Caco-2 (cell line): ENCODE measurements at regions not wholly inside any gene's neighbourhood (a gene's known extent, or its start where the extent isn't known, plus 50 kb on each side); places are given as distances from the start of the nearest gene placed in this dataset.
"Not testable (repeated sequence)": the region's sequence is repeated elsewhere in the genome, so short reads cannot be mapped to it uniquely, and the experiment has no call there.

Experiments
- BruUV-seq: library from RNA; stranded (reverse); fragments of 400-500 nt; replicated peaks from 2 replicates; lab custom pipeline; 2021; lab: Mats Ljungman, UMichigan
- CTCF ChIA-PET: fragments of 300-600 bp; sonication (Branson Sonifier 250); formaldehyde crosslinking; loops from one replicate; lab custom pipeline; 2022; ENCODE audit warnings: antibody characterized with exemption; lab: Charles Lee
- POLR2A ChIA-PET: fragments of 300-600 bp; sonication (Branson Sonifier 250); formaldehyde crosslinking; loops from one replicate; lab custom pipeline; 2022; ENCODE audit warnings: antibody characterized with exemption; lab: Charles Lee
- DNase-seq, 2 experiments: peaks; one replicate each; pipeline versions ENCODE4 v3.0.0 to v3.0.0-alpha.2; 2020 to 2022
- H3K27me3 ChIP-seq: replicated peaks from 2 replicates; pipeline ENCODE4 v1.6.0; 2011; ENCODE audit warnings: low read length; ENCODE audit not compliant: control insufficient read depth, insufficient read depth
- H3K36me3 ChIP-seq: 2 replicates; pipeline ENCODE4 v1.5.1; 2011; ENCODE audit warnings: low read length; ENCODE audit not compliant: control insufficient read depth, insufficient read depth
- H3K4me1 ChIP-seq: fragments of 250-450 bp; sonication (Bioruptor Pico); 2 replicates; pipeline ENCODE4 v1.5.1; 2020; ENCODE audit warnings: mild to moderate bottlenecking
- H3K4me3 ChIP-seq: 2 replicates; pipeline ENCODE4 v1.5.1; 2011; ENCODE audit warnings: low read depth, mild to moderate bottlenecking, control low read depth, low read length
- H3K9me3 ChIP-seq: fragments of 250-450 bp; sonication (Bioruptor Pico); 2 replicates; pipeline ENCODE4 v1.5.1; 2020; ENCODE audit warnings: mild to moderate bottlenecking, moderate library complexity
- H3K27ac Mint-ChIP-seq: one replicate; pipeline ENCODE4 v1.8.0; 2022; ENCODE audit warnings: mixed read lengths; ENCODE audit not compliant: unreplicated experiment
- H3K27me3 Mint-ChIP-seq: one replicate; pipeline ENCODE4 v1.8.0; 2022; ENCODE audit warnings: mixed read lengths; ENCODE audit not compliant: insufficient read depth, unreplicated experiment
- H3K36me3 Mint-ChIP-seq: one replicate; pipeline ENCODE4 v1.8.0; 2022; ENCODE audit warnings: mild to moderate bottlenecking, mixed read lengths; ENCODE audit not compliant: insufficient read depth, unreplicated experiment
- H3K4me1 Mint-ChIP-seq: one replicate; pipeline ENCODE4 v1.8.0; 2022; ENCODE audit warnings: low read depth, mixed read lengths; ENCODE audit not compliant: unreplicated experiment
- H3K4me3 Mint-ChIP-seq: one replicate; pipeline ENCODE4 v1.8.0; 2022; ENCODE audit warnings: mild to moderate bottlenecking, moderate library complexity, mixed read lengths; ENCODE audit not compliant: unreplicated experiment
- H3K9me3 Mint-ChIP-seq: one replicate; pipeline ENCODE4 v1.8.0; 2022; ENCODE audit warnings: mixed read lengths; ENCODE audit not compliant: unreplicated experiment
- intact Hi-C: fragments of 100-400 bp; cut with micrococcal nuclease; formaldehyde crosslinking; loops from one replicate; pipeline ENCODE4 v1.10.0; 2022; ENCODE audit not compliant: unreplicated experiment
- TF ChIP-seq, protein P1 (sequence below), 2 experiments: fragments of 200-600 bp in 1 of 2; IDR thresholded peaks; 1 replicate in 1 of 2; 2 replicates in 1 of 2; pipeline versions ENCODE4 v1.5.1 to v1.8.0; 2011 to 2022; ENCODE audit warnings: antibody characterized with exemption in 1 of 2, control low read depth in 1 of 2, inconsistent platforms in 1 of 2, low read depth in 1 of 2, low read length in 1 of 2, mild to moderate bottlenecking in 1 of 2, moderate library complexity in 1 of 2; ENCODE audit not compliant: insufficient read depth in 1 of 2, severe bottlenecking in 1 of 2, unreplicated experiment in 1 of 2

DNA sequence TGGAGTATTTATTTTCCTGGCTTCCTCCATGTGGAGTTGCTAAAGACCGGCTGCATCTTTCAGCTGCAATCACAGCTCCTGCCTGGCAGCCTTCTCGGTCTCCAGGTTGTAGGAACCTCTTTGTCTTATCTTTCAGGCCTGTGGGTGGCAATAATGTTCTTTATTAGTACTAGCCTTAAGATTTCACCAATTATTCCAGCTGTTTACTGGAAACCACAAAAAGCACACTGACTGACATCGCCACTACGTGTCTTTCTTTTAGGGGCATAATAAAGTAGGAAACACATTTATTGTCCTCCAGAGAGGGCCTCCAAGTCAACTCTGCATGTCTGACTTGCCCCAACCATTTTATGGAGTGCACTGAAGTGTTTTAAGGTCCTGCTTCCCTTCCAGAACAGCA, 1116.5 kb upstream of the TMEM132C start:
- CTCF ChIA-PET = no interaction called here
- POLR2A ChIA-PET = no interaction called here
- Mint-ChIP-seq H3K36me3 (no peaks in the 10 kb centered on the region), H3K4me1 (no peaks in the 10 kb centered on the region), H3K27ac (no peak overlapping the region), H3K27me3 (no peaks in the 10 kb centered on the region), H3K4me3 (no peak overlapping the region), H3K9me3 (no peaks in the 10 kb centered on the region)
- TF ChIP-seq, protein P1, sequence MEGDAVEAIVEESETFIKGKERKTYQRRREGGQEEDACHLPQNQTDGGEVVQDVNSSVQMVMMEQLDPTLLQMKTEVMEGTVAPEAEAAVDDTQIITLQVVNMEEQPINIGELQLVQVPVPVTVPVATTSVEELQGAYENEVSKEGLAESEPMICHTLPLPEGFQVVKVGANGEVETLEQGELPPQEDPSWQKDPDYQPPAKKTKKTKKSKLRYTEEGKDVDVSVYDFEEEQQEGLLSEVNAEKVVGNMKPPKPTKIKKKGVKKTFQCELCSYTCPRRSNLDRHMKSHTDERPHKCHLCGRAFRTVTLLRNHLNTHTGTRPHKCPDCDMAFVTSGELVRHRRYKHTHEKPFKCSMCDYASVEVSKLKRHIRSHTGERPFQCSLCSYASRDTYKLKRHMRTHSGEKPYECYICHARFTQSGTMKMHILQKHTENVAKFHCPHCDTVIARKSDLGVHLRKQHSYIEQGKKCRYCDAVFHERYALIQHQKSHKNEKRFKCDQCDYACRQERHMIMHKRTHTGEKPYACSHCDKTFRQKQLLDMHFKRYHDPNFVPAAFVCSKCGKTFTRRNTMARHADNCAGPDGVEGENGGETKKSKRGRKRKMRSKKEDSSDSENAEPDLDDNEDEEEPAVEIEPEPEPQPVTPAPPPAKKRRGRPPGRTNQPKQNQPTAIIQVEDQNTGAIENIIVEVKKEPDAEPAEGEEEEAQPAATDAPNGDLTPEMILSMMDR (IDR thresholded peaks at IDR 0.05; ENCODE audit: insufficient read depth in 1 of 2, low read depth in 1 of 2, low read length in 1 of 2, severe bottlenecking in 1 of 2, unreplicated experiment in 1 of 2) = no peak
- no peaks in the 10 kb centered on the region for H3K36me3 ChIP-seq
- no peak for DNase-seq
- no TSS peak for BruUV-seq
- intact Hi-C loops = no loop called here
- H3K4me1 ChIP-seq = no peaks in the 10 kb centered on the region
- H3K27me3 ChIP-seq = no peaks in the 10 kb centered on the region
- H3K9me3 ChIP-seq = no peaks in the 10 kb centered on the region
- no peak overlapping the region for H3K4me3 ChIP-seq

DNA sequence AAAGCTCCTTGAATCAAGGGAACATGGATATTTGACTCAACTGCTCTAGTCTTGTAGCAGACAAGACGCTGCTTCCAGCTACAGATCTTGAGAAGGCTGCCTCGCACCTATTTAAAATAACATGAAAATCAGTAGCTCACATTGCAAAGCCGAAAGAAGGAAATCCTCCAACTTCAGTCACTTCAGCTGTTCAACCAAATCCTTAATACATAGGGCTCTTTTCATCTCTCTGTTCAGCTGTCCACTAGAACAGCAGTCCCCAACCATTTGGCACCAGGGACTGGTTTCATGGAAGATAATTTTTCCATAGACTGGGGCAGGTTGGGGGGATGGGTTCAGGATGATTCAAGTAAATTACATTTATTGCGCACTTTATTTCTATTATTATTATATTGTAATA, 1116.0 kb upstream of the TMEM132C start:
- H3K27me3 ChIP-seq = no peaks in the 10 kb centered on the region
- Mint-ChIP-seq H3K36me3 (no peaks in the 10 kb centered on the region), H3K4me1 (no peaks in the 10 kb centered on the region), H3K4me3 (no peak overlapping the region), H3K27me3 (no peaks in the 10 kb centered on the region), H3K27ac (no peak overlapping the region), H3K9me3 (no peaks in the 10 kb centered on the region)
- no peaks in the 10 kb centered on the region for H3K9me3 ChIP-seq
- TF ChIP-seq, protein P1 (IDR thresholded peaks at IDR 0.05; ENCODE audit: insufficient read depth in 1 of 2, low read depth in 1 of 2, low read length in 1 of 2, severe bottlenecking in 1 of 2, unreplicated experiment in 1 of 2) = no peak
- H3K36me3 ChIP-seq = no peaks in the 10 kb centered on the region
- BruUV-seq = no TSS peak
- ChIA-PET POLR2A (no interaction called here), CTCF (no interaction called here)
- H3K4me1 ChIP-seq = no peaks in the 10 kb centered on the region
- no peak for DNase-seq
- intact Hi-C loops = no loop called here
- H3K4me3 ChIP-seq = no peak overlapping the region

DNA sequence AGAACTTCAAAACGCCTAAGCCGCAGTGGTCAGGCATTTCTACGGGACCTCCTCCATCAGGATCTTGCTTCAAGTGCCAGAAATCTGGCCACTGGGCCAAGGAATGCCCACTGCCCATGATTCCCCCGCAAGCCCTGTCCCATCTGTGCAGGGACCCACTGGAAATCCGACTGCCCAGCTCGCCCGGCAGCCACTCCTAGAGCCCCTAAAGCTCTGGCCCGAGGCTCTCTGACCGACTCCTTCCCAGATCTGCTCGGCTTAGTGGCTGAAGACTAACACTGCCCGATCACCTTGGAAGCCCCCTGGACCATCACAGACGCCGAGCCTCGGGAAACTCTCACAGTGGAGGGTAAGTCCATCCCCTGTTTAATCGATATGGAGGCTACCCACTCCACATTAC, 1113.0 kb upstream of the TMEM132C start:
- no TSS peak for BruUV-seq
- no peak for DNase-seq
- Histone ChIP-seq H3K36me3 (no peaks in the 10 kb centered on the region), H3K9me3 (no peaks in the 10 kb centered on the region), H3K4me1 (no peaks in the 10 kb centered on the region), H3K27me3 (no peaks in the 10 kb centered on the region), H3K4me3 (no peak overlapping the region)
- Mint-ChIP-seq H3K9me3 (no peaks in the 10 kb centered on the region), H3K4me1 (no peaks in the 10 kb centered on the region), H3K4me3 (no peak overlapping the region), H3K27me3 (no peaks in the 10 kb centered on the region), H3K36me3 (no peaks in the 10 kb centered on the region), H3K27ac (no peak overlapping the region)
- ChIA-PET POLR2A (no interaction called here), CTCF (no interaction called here)
- intact Hi-C loops = no loop called here
- TF ChIP-seq, protein P1 (IDR thresholded peaks at IDR 0.05; ENCODE audit: insufficient read depth in 1 of 2, low read depth in 1 of 2, low read length in 1 of 2, severe bottlenecking in 1 of 2, unreplicated experiment in 1 of 2) = no peak

DNA sequence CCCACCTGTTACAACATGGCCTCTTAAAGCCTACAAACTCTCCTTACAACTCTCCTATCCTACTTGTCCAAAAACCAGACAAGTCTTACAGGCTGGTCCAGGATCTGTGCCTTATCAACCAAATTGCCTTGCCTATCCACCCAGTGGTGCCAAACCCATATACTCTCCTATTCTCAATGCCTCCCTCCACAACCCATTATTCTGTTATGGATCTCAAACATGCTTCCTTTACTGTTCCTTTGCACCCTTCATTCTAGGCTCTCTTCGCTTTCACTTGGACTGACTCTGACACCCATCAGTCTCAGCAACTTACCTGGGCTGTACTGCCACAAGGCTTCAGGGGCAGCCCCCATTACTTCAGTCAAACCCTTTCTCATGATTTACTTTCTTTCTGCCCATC, 1112.1 kb upstream of the TMEM132C start:
- H3K9me3 Mint-ChIP-seq, H3K4me1 Mint-ChIP-seq, DNase-seq, H3K9me3 ChIP-seq, H3K36me3 Mint-ChIP-seq, H3K4me3 ChIP-seq, H3K36me3 ChIP-seq, intact Hi-C loops, H3K4me3 Mint-ChIP-seq, CTCF ChIA-PET, H3K27me3 ChIP-seq, H3K27me3 Mint-ChIP-seq, H3K4me1 ChIP-seq, POLR2A ChIA-PET, H3K27ac Mint-ChIP-seq, BruUV-seq: not testable (repeated sequence)

DNA sequence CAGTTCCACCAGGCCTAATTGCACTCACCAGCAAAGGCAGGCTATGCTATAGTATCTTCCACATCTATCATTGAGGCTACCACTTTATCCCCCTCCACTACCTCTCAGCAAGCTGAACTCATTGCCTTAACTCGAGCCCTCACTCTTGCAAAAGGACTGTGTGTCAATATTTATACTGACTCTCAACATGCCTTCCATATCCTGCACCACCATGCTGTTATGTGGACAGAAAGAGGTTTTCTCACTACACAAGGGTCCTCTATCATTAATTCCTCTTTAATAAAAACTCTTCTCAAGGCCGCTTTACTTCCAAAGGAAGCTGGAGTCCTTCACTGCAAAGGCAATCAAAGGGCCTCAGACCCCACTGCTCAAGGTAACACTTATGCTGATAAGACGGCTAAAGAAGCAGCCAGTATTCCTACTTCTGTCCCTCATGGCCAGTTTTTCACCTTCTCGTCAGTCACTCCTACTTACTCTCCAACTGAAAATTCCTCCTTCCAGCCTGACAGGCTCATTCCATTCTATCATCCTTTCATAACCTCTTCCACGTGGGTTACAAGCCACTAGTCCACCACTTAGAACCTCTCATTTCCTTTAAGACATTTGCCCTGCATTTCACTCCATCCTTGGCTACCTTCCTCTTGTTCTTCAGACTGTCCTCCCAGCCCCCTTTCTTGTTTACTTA, 1110.9 kb upstream of the TMEM132C start:
- BruUV-seq, H3K27me3 Mint-ChIP-seq, H3K4me3 Mint-ChIP-seq, H3K4me1 Mint-ChIP-seq, H3K27ac Mint-ChIP-seq, H3K9me3 ChIP-seq, H3K4me1 ChIP-seq, intact Hi-C loops, H3K36me3 Mint-ChIP-seq, POLR2A ChIA-PET, DNase-seq, H3K27me3 ChIP-seq, CTCF ChIA-PET, H3K36me3 ChIP-seq, H3K4me3 ChIP-seq, H3K9me3 Mint-ChIP-seq: not testable (repeated sequence)
